ENCODE measurements at regions not wholly inside any gene's neighbourhood (a gene's known extent, or its start where the extent isn't known, plus 50 kb on each side); places are given as distances from the start of the nearest gene placed in this dataset.

- TF ChIP-seq, protein P1, sequence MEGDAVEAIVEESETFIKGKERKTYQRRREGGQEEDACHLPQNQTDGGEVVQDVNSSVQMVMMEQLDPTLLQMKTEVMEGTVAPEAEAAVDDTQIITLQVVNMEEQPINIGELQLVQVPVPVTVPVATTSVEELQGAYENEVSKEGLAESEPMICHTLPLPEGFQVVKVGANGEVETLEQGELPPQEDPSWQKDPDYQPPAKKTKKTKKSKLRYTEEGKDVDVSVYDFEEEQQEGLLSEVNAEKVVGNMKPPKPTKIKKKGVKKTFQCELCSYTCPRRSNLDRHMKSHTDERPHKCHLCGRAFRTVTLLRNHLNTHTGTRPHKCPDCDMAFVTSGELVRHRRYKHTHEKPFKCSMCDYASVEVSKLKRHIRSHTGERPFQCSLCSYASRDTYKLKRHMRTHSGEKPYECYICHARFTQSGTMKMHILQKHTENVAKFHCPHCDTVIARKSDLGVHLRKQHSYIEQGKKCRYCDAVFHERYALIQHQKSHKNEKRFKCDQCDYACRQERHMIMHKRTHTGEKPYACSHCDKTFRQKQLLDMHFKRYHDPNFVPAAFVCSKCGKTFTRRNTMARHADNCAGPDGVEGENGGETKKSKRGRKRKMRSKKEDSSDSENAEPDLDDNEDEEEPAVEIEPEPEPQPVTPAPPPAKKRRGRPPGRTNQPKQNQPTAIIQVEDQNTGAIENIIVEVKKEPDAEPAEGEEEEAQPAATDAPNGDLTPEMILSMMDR (IDR thresholded peaks at IDR 0.05; ENCODE audit: control extremely low read depth, extremely low read depth, low read depth, missing control alignments) = no peak
- no peak for DNase-seq (ENCODE audit: extremely low spot score)
- ChIA-PET CTCF (no interaction called here), POLR2A (no interaction called here)
Observed at GRCh38 chr2:155266583-155266982, 568.1 kb downstream of the KCNJ3 start.

DNA sequence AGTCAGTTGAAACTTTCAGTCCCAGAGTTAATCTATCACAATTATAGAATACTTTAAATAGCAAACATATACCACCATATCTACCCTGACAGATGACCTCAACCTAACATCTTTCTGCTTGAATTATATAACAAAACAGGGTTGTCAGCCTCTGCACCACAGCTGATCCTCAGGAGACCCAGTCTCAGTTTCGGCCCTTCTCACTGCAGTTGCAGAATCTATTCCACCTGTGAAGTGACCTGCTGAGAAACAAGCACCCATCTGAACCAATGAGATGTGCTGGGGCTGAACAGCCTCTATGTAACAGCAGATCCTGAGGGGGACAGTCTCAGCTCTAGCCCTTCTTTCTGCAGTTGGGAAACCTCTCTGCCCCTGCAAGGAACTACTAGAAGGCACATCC lies 567.6 kb downstream of the KCNJ3 start:
- ChIA-PET CTCF (no interaction called here), POLR2A (no interaction called here)
- TF ChIP-seq, protein P1 (IDR thresholded peaks at IDR 0.05; ENCODE audit: control extremely low read depth, extremely low read depth, low read depth, missing control alignments) = no peak
- no peak for DNase-seq (ENCODE audit: extremely low spot score)

DNA sequence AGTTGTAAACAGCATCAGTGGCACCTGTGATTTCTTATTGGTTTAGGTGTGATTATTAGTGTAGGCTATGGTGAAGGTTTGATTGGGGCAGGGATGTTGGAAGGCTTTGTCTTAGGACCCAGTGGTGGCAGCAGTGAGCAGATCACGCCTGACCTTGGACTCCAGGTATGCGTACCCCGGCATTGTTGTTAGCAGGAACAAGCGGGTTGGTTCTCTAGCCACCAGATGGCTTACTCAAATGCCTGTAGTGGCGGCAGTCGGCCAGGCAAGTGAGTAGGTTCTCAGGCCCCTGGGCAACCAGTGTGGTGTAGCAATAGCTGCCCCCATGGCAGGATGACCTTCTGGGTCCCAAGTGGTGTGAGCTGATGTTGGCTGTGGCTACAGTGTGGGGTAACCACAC lies 558.3 kb downstream of the KCNJ3 start:
- CTCF ChIA-PET = no interaction called here
- POLR2A ChIA-PET = no interaction called here
- no peak for DNase-seq (ENCODE audit: extremely low spot score)
- TF ChIP-seq, protein P1 (IDR thresholded peaks at IDR 0.05; ENCODE audit: control extremely low read depth, extremely low read depth, low read depth, missing control alignments) = no peak

DNA sequence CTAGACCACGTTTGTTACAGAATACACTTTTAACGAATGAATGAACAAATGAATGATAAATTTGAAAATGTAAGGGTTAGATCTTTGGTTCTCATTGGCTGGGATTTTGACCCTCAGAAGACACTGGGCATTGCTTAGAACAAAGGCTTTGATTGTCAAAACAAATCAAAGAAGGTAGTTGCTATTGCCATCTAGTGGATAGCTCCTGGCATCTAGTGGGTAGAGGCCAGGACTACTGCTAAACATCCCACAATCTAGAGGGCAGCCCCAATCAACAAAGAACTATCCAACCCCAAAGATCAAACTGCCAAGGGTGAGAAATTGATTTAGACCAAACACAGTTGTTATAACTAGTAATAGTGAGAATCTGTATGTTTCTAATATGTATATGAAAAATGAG lies 552.3 kb downstream of the KCNJ3 start:
- DNase-seq (ENCODE audit: extremely low spot score) = no peak
- TF ChIP-seq, protein P1 (IDR thresholded peaks at IDR 0.05; ENCODE audit: control extremely low read depth, extremely low read depth, low read depth, missing control alignments) = peak; percentile 44
- CTCF ChIA-PET = interaction anchor here (1.2 kb wide), 1 partner anchor 21 kb away, joined by 3 read pairs; no protein-coding TSS in a partner anchor

DNA sequence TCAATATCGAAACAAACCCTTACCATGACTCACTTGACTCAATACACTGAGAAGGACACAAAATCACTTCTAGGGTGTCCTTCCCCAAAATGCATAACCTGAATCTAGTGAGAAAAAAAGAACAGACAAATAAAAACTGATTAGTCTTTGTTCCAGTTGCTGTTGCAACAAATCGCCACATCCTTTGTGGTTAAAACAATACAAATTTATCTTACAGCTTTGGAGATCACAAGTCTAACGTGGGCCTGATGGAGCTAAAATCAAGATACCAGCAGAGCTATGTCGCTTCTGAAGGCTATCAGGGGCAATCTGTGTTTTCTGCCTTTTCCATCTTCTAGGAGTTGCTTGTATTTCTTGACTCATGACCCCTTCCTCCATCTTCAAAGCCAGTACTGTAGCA lies 541.7 kb downstream of the KCNJ3 start:
- no peak for DNase-seq (ENCODE audit: extremely low spot score)
- ChIA-PET POLR2A (no interaction called here), CTCF (no interaction called here)
- TF ChIP-seq, protein P1 (IDR thresholded peaks at IDR 0.05; ENCODE audit: control extremely low read depth, extremely low read depth, low read depth, missing control alignments) = no peak

More for the DNA sequence above, 552.3 kb downstream of the KCNJ3 start:
- POLR2A ChIA-PET = no interaction called here

GRCh38 chr2:155235710-155236109 lies 537.2 kb downstream of the KCNJ3 start:
- TF ChIP-seq, protein P1 (IDR thresholded peaks at IDR 0.05; ENCODE audit: control extremely low read depth, extremely low read depth, low read depth, missing control alignments) = no peak
- DNase-seq (ENCODE audit: extremely low spot score) = no peak
- ChIA-PET CTCF (no interaction called here), POLR2A (no interaction called here)
